K562 (cell line): ENCODE measurements at regions not wholly inside any gene's neighbourhood (a gene's known extent, or its start where the extent isn't known, plus 50 kb on each side); places are given as distances from the start of the nearest gene placed in this dataset.

Experiments used
- ARNT ChIP-seq, 2 experiments: fragments of 450-650 bp; IDR thresholded peaks; 2 replicates each; pipeline ENCODE4 v1.6.1; 2016; ENCODE audit warnings: mild to moderate bottlenecking in 1 of 2
- DPF2 ChIP-seq: fragments of 450-650 bp; IDR thresholded peaks from 2 replicates; pipeline ENCODE4 v1.6.1; 2016
- EZH2 ChIP-seq: IDR thresholded peaks from 2 replicates; pipeline ENCODE4 v1.6.1; 2012; ENCODE audit warnings: low read depth, mild to moderate bottlenecking, inconsistent platforms, low read length, borderline replicate concordance
- NR2C2 ChIP-seq, 2 experiments: fragments of 200-800 bp in 1 of 2; sonication (Bioruptor generic) in 1 of 2; sonication (generic) in 1 of 2; formaldehyde crosslinking in 1 of 2; IDR thresholded peaks; 2 replicates each; pipeline versions ENCODE4 v1.6.1 to v1.8.0; 2016 to 2022; ENCODE audit warnings: mild to moderate bottlenecking in 1 of 2, missing compliant biosample characterization in 1 of 2, missing genetic modification characterization in 1 of 2, missing genetic modification reagents in 1 of 2
- ZNF76 ChIP-seq: fragments of 250-450 bp; sonication (Bioruptor Pico); IDR thresholded peaks from 2 replicates; pipeline ENCODE4 v1.4.0; 2020; ENCODE audit warnings: mild to moderate bottlenecking, moderate library complexity, borderline replicate concordance
- TF ChIP-seq, protein P1 (sequence below), 2 experiments: fragments of 450-650 bp in 1 of 2; sonication (generic) in 1 of 2; formaldehyde crosslinking in 1 of 2; IDR thresholded peaks; 2 replicates each; pipeline versions ENCODE4 v1.7.1 to v1.9.0; 2016 to 2022; ENCODE audit warnings: inconsistent platforms in 1 of 2, mild to moderate bottlenecking in 1 of 2, missing genetic modification reagents in 1 of 2

GRCh38 chr3:173289072-173289471, 108.5 kb upstream of the NLGN1 start:
- TF ChIP-seq NR2C2 (CRISPR knock-in tag; IDR thresholded peaks at IDR 0.05), result no peak
- TF ChIP-seq NR2C2 (tag; IDR thresholded peaks at IDR 0.05), result no peak
- TF ChIP-seq ARNT (IDR thresholded peaks at IDR 0.05), result no peak
- TF ChIP-seq ZNF76, result no peak
- TF ChIP-seq EZH2, result no peak
- no peak for TF ChIP-seq DPF2
- TF ChIP-seq, protein P1, sequence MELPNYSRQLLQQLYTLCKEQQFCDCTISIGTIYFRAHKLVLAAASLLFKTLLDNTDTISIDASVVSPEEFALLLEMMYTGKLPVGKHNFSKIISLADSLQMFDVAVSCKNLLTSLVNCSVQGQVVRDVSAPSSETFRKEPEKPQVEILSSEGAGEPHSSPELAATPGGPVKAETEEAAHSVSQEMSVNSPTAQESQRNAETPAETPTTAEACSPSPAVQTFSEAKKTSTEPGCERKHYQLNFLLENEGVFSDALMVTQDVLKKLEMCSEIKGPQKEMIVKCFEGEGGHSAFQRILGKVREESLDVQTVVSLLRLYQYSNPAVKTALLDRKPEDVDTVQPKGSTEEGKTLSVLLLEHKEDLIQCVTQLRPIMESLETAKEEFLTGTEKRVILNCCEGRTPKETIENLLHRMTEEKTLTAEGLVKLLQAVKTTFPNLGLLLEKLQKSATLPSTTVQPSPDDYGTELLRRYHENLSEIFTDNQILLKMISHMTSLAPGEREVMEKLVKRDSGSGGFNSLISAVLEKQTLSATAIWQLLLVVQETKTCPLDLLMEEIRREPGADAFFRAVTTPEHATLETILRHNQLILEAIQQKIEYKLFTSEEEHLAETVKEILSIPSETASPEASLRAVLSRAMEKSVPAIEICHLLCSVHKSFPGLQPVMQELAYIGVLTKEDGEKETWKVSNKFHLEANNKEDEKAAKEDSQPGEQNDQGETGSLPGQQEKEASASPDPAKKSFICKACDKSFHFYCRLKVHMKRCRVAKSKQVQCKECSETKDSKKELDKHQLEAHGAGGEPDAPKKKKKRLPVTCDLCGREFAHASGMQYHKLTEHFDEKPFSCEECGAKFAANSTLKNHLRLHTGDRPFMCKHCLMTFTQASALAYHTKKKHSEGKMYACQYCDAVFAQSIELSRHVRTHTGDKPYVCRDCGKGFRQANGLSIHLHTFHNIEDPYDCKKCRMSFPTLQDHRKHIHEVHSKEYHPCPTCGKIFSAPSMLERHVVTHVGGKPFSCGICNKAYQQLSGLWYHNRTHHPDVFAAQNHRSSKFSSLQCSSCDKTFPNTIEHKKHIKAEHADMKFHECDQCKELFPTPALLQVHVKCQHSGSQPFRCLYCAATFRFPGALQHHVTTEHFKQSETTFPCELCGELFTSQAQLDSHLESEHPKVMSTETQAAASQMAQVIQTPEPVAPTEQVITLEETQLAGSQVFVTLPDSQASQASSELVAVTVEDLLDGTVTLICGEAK (IDR thresholded peaks at IDR 0.05), result no peak
- TF ChIP-seq, protein P1 (CRISPR knock-in tag; IDR thresholded peaks at IDR 0.05), result no peak
